GM12865 (cell line): ENCODE measurements at regions not wholly inside any gene's neighbourhood (a gene's known extent, or its start where the extent isn't known, plus 50 kb on each side); places are given as distances from the start of the nearest gene placed in this dataset.

ENCODE experiments used
- DNase-seq: peaks from one replicate; pipeline ENCODE4 v3.0.0; 2010; ENCODE audit warnings: low read depth
- H3K4me3 ChIP-seq: 2 replicates; pipeline ENCODE4 v1.5.1; 2011; ENCODE audit warnings: mild to moderate bottlenecking, low read depth, low read length, control low read depth
- CTCF ChIP-seq: IDR thresholded peaks from 2 replicates; pipeline ENCODE4 v1.5.1; 2011; ENCODE audit warnings: low read length, control low read depth, low read depth, inconsistent platforms; ENCODE audit not compliant: insufficient read depth; ENCODE audit errors: missing control alignments

- TF ChIP-seq CTCF: no peak
- no peak for DNase-seq
- H3K4me3 ChIP-seq: no peak overlapping the region
These were observed 281.1 kb upstream of the ANKRD55 start for GRCh38 chr5:56514245-56514644.

- DNase-seq: no peak
- TF ChIP-seq CTCF: no peak
- H3K4me3 ChIP-seq: no peak overlapping the region
These were observed 280.0 kb upstream of the ANKRD55 start for GRCh38 chr5:56513141-56513540.

- H3K4me3 ChIP-seq: no peak overlapping the region
- TF ChIP-seq CTCF: no peak
- peak; percentile 5 for DNase-seq
These were observed 279.3 kb upstream of the ANKRD55 start for GRCh38 chr5:56512313-56512996.

- TF ChIP-seq CTCF: no peak
- DNase-seq: no peak
- H3K4me3 ChIP-seq: no peak overlapping the region
These were observed 278.3 kb upstream of the ANKRD55 start for GRCh38 chr5:56511326-56511841.

- no peak for TF ChIP-seq CTCF
- H3K4me3 ChIP-seq: no peak overlapping the region
- peak; percentile 2 for DNase-seq
These were observed 275.1 kb upstream of the ANKRD55 start for GRCh38 chr5:56508249-56508648.

GRCh38 chr5:56507351-56507930, 274.3 kb upstream of the ANKRD55 start:
- H3K4me3 ChIP-seq: no peak overlapping the region
- TF ChIP-seq CTCF: no peak
- DNase-seq: no peak
